ENCODE measurements at regions not wholly inside any gene's neighbourhood (a gene's known extent, or its start where the extent isn't known, plus 50 kb on each side); places are given as distances from the start of the nearest gene placed in this dataset.
"Not testable (repeated sequence)": the region's sequence is repeated elsewhere in the genome, so short reads cannot be mapped to it uniquely, and the experiment has no call there.

- no peak for DNase-seq
- intact Hi-C loops (cut with micrococcal nuclease): no loop called here
- Histone ChIP-seq H3K4me1 (no peaks in the 10 kb centered on the region), H3K27me3 (ENCODE audit: low read depth) (no peaks in the 10 kb centered on the region), H3K9me3 (replicated peaks) (no peaks in the 10 kb centered on the region), H3K27ac (replicated peaks) (no peak overlapping the region), H3K4me3 (no peak overlapping the region), H3K36me3 (no peaks in the 10 kb centered on the region)
- no peak for TF ChIP-seq CTCF (IDR thresholded peaks at IDR 0.05; ENCODE audit: borderline replicate concordance)
Observed at GRCh38 chr4:137896221-137896737, 345.9 kb downstream of the SLC7A11 start.

DNA sequence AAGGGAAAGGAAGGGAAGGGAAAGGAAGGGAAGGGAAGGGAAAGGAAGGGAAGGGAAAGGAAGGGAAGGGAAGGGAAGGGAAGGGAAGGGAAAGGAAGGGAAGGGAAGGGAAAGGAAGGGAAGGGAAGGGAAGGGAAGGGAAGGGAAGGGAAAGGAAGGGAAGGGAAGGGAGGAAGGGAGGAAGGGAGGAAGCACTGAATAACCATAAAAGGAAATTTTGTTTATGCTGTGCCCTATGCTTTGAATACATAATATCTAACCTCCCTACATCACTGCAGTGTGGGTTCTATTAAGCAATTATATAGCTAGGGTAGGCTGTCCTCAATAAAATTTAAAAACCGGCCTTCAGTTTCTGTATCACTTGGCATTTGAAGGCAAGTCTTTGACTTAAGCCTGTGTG is 346.6 kb downstream of the SLC7A11 start:
- H3K27ac ChIP-seq (replicated peaks); intact Hi-C loops (cut with micrococcal nuclease); H3K27me3 ChIP-seq (ENCODE audit: low read depth); H3K4me3 ChIP-seq; H3K9me3 ChIP-seq (replicated peaks); DNase-seq; H3K4me1 ChIP-seq; H3K36me3 ChIP-seq: not testable (repeated sequence)

- H3K27me3 ChIP-seq (ENCODE audit: low read depth): no peaks in the 10 kb centered on the region
- no peaks in the 10 kb centered on the region for H3K9me3 ChIP-seq (replicated peaks)
- H3K36me3 ChIP-seq: no peaks in the 10 kb centered on the region
- TF ChIP-seq CTCF (IDR thresholded peaks at IDR 0.05; ENCODE audit: borderline replicate concordance): no peak
- no peak for DNase-seq
- intact Hi-C loops (cut with micrococcal nuclease): no loop called here
- no peak overlapping the region for H3K27ac ChIP-seq (replicated peaks)
- H3K4me3 ChIP-seq: no peak overlapping the region
- H3K4me1 ChIP-seq: no peaks in the 10 kb centered on the region
Observed at GRCh38 chr4:137892134-137892533, 350.0 kb downstream of the SLC7A11 start.

DNA sequence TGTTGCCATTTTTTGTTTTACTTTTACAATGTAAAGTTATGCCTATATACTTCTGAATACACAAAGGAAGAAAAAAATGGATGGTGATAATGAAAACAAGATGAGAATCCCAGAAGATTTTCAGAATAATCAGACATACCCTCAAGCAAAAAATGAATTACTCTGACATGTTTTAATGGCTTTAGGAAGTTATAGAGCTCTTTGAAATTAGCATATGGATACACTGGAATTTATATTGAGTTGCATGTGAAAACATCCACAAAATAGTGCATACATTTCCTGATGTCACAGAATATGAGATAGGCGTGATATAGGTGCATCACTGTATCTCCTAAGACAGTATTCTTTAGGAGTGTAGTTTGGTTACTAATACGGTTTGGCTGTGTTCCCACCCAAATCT is 351.3 kb downstream of the SLC7A11 start:
- no peaks in the 10 kb centered on the region for H3K27me3 ChIP-seq (ENCODE audit: low read depth)
- no peak overlapping the region for H3K27ac ChIP-seq (replicated peaks)
- intact Hi-C loops (cut with micrococcal nuclease): no loop called here
- no peaks in the 10 kb centered on the region for H3K4me1 ChIP-seq
- no peak for DNase-seq
- TF ChIP-seq CTCF (IDR thresholded peaks at IDR 0.05; ENCODE audit: borderline replicate concordance): no peak
- no peaks in the 10 kb centered on the region for H3K9me3 ChIP-seq (replicated peaks)
- no peaks in the 10 kb centered on the region for H3K36me3 ChIP-seq
- H3K4me3 ChIP-seq: no peak overlapping the region

DNA sequence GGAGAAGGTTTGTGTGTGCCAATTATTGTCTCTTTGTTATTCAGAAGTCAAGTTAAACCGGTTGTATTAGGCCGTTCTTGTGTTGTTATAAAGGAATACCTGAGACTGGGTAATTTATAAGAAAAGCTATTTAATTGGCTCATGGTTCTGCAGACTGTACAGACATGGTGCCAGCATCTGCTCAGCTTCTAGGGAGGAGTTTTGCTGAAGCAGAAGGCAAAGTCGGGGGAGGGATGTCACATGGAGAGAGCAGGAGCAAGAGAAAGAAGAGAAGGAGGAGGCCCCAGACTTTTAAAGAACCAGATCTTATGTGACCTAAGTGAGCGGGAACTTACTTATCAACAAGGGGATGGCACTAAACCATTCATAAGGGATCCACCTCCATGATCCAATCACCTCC is 349.3 kb upstream of the PCDH18 start:
- Histone ChIP-seq H3K36me3 (no peaks in the 10 kb centered on the region), H3K9me3 (replicated peaks) (peaks cover 20% of the 10 kb centered on the region), H3K27me3 (ENCODE audit: low read depth) (no peaks in the 10 kb centered on the region), H3K4me1 (no peaks in the 10 kb centered on the region), H3K4me3 (no peak overlapping the region), H3K27ac (replicated peaks) (no peak overlapping the region)
- no peak for TF ChIP-seq CTCF (IDR thresholded peaks at IDR 0.05; ENCODE audit: borderline replicate concordance)
- intact Hi-C loops (cut with micrococcal nuclease): no loop called here
- DNase-seq: no peak

GRCh38 chr4:137868067-137868466 is 335.8 kb upstream of the PCDH18 start:
- H3K27me3 ChIP-seq (ENCODE audit: low read depth); H3K4me3 ChIP-seq; H3K9me3 ChIP-seq (replicated peaks); DNase-seq; H3K36me3 ChIP-seq; H3K27ac ChIP-seq (replicated peaks); H3K4me1 ChIP-seq: not testable (repeated sequence)
- intact Hi-C loops (cut with micrococcal nuclease): loop anchor here (10.0 kb wide), 1 partner anchor 743 kb away; no protein-coding TSS in a partner anchor

DNA sequence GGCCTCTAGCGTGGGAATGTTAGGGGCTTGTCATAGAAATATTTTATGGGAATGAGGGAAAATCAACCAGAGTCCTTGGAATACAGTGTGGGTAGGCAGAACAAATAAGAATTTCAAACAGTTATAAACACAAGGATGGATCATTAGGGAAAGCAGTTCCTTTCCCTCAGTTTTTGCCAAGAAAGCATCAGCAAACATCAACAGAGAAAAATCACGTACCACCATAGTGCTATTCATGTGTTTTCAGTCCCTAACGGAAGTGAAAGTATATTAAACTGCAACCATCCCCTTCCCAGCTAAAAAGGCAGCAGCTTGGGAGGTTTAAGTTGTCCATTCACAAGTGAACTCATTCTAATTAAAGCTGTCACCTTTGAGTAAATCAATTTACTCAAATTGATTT is 334.4 kb upstream of the PCDH18 start:
- Histone ChIP-seq H3K27me3 (ENCODE audit: low read depth) (no peaks in the 10 kb centered on the region), H3K27ac (replicated peaks) (peak overlapping the region; percentile 7), H3K4me1 (no peaks in the 10 kb centered on the region), H3K9me3 (replicated peaks) (no peaks in the 10 kb centered on the region), H3K36me3 (no peaks in the 10 kb centered on the region), H3K4me3 (no peak overlapping the region)
- intact Hi-C loops (cut with micrococcal nuclease): loop anchor here (10.0 kb wide), 1 partner anchor 742 kb away; no protein-coding TSS in a partner anchor
- no peak for DNase-seq
- no peak for TF ChIP-seq CTCF (IDR thresholded peaks at IDR 0.05; ENCODE audit: borderline replicate concordance)

Data from left ventricle myocardium inferior (tissue), 1 donor.